Cerebellar cortex (tissue), 1 donor: ENCODE measurements at regions not wholly inside any gene's neighbourhood (a gene's known extent, or its start where the extent isn't known, plus 50 kb on each side); places are given as distances from the start of the nearest gene placed in this dataset.

Experiments used
- DNase-seq: peaks from one replicate; pipeline ENCODE4 v3.0.0-alpha.2; 2015; ENCODE audit warnings: low spot score

- DNase-seq, result no peak
These were observed 95.7 kb upstream of the DOCK10 start for GRCh38 chr2:225137971-225138370.

- DNase-seq, result no peak
These were observed 94.3 kb upstream of the DOCK10 start for GRCh38 chr2:225136552-225136951.

GRCh38 chr2:225131898-225132297, 89.6 kb upstream of the DOCK10 start:
- no peak for DNase-seq

GRCh38 chr2:225130093-225130492, 87.8 kb upstream of the DOCK10 start:
- no peak for DNase-seq

GRCh38 chr2:225124311-225125017, 82.2 kb upstream of the DOCK10 start:
- DNase-seq, result no peak

DNA sequence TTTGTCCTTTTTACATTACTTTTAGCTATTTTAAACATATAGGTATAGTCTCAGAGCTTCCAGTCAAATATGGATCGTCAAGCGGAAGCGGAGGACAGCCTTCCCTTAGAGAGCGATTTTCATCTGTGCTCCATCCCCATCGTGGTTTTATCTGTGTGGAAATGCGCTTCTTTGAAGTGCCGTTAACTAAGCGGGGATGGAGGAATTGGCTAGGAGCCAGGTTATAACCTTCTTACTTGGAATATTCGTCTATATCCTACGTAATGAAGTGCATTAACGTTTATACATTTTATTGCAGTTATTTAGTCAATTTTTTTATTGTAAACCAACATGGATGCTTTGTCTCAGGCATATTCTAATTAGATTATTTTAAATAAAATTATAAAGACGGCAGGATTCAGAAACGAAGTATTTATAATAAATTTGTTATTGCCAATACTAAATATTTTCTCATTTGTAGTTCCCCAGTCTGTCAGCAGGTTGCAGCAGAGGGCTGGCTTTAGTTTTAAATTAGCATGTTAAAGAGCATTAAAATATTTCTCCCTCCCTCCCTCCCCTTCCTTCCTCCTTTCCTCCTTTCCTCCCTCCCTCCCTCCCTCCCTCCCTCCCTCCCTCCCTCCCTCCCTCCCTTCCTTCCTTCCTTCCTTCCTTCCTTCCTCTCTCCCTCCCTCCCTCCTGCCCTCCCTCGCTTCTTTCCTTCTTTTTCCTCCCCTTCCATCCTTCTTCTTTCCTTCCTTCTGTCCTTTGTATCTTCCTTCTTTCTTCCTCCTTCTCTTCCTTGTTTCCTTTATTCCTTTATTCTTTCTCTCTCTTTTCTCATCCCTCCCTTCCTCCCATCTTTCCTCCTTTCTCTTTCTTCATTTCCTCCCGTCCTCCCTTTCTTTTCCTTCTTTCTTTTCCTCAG, 80.6 kb upstream of the DOCK10 start:
- DNase-seq, result peak; percentile 22

DNA sequence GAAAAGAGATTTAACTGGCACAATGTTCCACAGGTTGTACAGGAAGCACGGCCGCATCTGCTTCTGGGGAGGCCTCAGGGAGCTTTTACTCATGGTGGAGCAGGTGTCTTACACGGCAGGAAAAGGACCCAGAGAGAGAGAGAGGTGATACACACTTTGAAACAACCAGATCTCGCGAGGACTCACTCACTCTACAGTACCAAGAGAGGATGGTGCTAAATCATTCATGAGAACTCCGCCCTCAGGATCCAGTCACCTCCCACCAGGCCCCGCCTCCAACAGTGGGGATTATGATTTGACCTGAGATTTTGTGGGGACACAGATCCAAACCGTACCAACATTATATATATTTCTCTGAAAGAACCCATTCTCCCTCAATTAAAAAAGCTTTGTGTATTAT, 79.7 kb upstream of the DOCK10 start:
- DNase-seq, result no peak

GRCh38 chr2:225120186-225120585, 77.9 kb upstream of the DOCK10 start:
- DNase-seq, result no peak

- DNase-seq, result no peak
These were observed 74.9 kb upstream of the DOCK10 start for GRCh38 chr2:225117051-225117716.

DNA sequence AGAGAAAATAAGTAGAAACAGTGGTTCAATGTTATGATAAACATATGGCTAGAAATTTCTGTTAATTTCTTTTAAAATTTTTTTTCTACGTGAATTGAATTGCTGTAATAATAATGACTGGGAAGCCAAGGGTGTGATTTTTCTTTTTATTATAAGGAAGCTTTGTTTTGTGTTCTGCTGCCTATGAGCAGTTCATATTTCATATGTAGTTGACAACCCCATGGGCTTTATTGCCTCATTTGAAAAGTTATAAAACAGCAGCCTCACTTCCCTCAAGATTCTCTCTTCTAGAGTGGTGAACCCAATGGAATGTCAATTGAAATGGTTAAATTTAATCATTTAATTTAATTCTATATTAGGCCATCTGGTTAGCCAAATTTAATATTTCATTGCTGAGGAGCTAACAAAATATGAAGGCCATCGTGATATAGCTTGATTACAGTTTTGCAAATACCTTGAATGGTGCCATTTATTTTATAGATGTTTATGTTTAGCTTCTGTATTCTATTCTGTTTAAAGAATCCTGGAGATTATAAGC, 72.6 kb upstream of the DOCK10 start:
- no peak for DNase-seq

DNA sequence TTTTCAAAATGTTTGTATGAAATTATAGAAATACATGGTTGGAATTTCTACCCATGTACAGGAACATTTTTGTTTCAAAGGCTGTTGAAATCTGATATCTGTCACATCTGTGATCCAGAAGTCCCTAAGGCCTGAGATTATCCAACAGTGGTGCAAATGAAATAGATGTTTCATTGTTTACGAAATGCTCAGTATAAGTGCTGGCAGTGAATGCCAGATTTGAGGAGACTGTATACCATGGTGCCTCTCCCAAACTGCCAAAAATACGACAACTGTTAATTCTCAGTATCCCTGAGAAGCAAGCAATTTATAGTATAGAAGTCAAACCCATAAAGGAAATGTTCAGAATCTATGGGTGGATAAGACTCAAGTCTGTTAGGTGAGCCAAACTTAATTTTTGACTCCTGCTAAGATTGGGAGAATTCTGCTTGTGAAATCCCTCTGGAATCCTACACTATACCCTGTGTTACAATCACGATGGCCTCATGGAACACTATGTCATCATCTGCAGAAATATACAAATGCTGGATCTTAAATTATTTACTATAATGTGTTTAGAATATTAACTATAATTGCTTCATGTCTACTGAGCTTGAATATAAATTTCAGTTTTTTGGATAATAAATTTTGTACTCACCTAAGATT, 71.2 kb upstream of the DOCK10 start:
- DNase-seq, result no peak

GRCh38 chr2:225112362-225113126, 70.3 kb upstream of the DOCK10 start:
- DNase-seq, result no peak

- DNase-seq, result no peak
These were observed 66.5 kb upstream of the DOCK10 start for GRCh38 chr2:225108805-225109204.

DNA sequence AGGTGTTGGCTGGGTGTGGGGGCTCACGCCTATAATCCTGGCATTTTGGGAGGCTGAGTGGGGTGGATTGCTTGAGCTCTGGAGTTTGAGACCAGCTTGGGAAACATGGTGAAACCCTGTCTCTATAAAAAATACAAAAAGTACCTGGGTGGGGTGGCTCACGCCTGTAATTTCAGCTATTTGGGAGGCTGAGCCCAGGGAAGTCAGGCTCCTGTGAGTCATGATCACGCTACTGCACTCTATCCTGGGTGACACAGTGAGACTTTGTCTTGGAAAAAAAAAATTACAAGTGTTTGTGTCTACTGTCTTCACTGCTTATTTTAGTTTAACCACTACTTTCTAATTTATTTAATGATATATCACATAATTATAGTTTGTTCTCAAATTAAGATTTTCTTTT, 62.7 kb upstream of the DOCK10 start:
- no peak for DNase-seq

DNA sequence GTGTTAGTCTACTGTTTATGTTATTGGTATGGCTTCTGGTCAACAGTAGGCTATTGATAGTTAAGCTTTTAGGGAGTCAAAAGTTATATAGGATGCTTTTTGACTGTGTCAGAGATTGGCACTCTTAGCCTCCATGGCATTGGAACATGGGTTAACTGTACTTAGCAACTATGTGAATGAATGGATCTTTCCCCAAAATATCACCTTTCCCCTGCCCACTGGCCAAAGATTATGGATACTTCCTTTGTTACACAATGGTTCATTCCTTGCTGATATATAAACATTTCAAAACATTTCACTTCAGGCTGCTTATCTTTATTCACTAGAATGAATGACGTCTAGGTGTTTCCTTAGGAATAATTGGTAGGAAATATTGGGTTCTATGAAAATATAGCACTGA, 62.1 kb upstream of the DOCK10 start:
- DNase-seq, result no peak

DNA sequence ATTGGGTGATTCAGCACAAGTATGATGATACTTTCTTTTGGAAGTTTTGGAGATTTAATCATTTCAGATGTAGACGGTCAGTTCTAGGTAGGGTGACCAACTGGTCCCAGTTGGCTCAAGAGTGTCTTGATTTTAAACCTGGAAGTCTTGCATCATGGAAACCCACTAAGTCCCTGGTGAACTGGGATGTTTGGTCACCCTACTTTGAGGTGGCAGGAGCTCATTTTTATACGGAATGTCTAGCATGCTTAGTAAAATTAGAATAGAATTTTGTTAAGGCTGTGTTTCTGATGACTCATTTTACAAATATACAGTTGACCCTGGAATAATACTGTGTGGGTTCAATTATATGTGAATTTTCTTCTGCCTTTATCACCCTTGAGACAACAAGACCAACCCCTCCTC, 61.5 kb upstream of the DOCK10 start:
- DNase-seq, result no peak

DNA sequence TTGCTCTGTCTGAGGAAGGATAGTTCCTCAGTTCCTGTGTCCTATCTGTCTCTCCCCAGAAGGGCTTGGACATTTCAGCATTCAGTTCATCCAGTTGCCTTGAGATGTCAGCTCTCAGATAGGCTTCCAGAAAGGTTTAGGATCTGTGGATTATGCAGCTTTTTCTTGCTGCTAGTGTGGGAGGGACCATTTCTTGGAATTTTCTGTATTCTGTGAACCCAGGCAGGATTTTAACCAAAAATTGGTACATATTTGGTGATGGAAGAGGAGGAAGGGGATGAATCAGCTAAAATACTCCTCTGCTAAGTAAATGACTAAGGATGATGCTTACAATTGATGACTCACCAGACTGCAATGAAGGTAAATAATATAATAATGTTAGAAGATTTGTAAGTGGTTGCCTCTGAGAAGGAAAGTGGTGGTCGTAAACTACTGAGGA, 58.6 kb upstream of the DOCK10 start:
- no peak for DNase-seq

DNA sequence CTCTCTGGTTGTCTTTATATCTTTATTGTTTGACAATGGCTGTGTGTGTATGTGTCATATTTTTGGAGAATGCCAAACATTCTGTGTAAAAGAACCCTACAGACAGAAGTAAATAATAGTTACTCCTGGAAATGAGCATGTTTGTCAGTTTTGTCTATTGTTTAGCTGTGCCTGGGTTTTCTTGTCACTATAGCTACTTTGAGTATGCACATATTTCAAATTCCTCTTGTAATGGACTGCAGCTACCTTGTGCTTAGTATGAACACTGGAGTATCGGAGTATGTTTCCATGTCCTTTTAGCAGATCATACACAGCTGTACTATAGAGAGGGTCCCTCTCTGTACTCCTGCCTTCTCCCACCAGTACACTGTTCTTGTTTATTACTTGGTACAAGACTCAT, 58.0 kb upstream of the DOCK10 start:
- DNase-seq, result no peak

GRCh38 chr2:225097035-225097434, 54.8 kb upstream of the DOCK10 start:
- no peak for DNase-seq
